PC-9 (cell line): ENCODE measurements at regions not wholly inside any gene's neighbourhood (a gene's known extent, or its start where the extent isn't known, plus 50 kb on each side); places are given as distances from the start of the nearest gene placed in this dataset.

Experiments
- BruUV-seq: library from RNA; stranded (reverse); fragments of 400-500 nt; replicated peaks from 2 replicates; lab custom pipeline; 2021; lab: Mats Ljungman, UMichigan
- CTCF ChIA-PET: fragments of 300-600 bp; sonication (Branson Sonifier 250); formaldehyde crosslinking; loops from one replicate; lab custom pipeline; 2022; ENCODE audit warnings: antibody characterized with exemption; lab: Charles Lee
- POLR2A ChIA-PET: fragments of 300-600 bp; sonication (Branson Sonifier 250); formaldehyde crosslinking; loops from one replicate; lab custom pipeline; 2022; ENCODE audit warnings: antibody characterized with exemption; ENCODE audit not compliant: unreplicated experiment; lab: Charles Lee
- DNase-seq, 2 experiments: peaks; one replicate each; pipeline versions ENCODE4 v3.0.0 to v3.0.0-alpha.2; 2015 to 2022; ENCODE audit warnings: mixed read lengths in 1 of 2
- H2AFZ ChIP-seq: fragments of 200-600 bp; sonication (generic); 2 replicates; pipeline ENCODE4 v1.8.1; 2017; ENCODE audit warnings: antibody characterized with exemption
- H3F3A ChIP-seq: fragments of 200-600 bp; sonication (generic); 2 replicates; pipeline ENCODE4 v1.8.1; 2017; ENCODE audit warnings: antibody characterized with exemption, mild to moderate bottlenecking, low read depth; ENCODE audit not compliant: insufficient read depth
- H3K27ac ChIP-seq: fragments of 200-600 bp; sonication (generic); 2 replicates; pipeline ENCODE4 v1.6.1; 2016; ENCODE audit warnings: mixed run types
- H3K27me3 ChIP-seq: fragments of 200-600 bp; sonication (generic); 2 replicates; pipeline ENCODE4 v1.6.1; 2016; ENCODE audit warnings: low read depth, mixed run types; ENCODE audit not compliant: insufficient read depth
- H3K36me3 ChIP-seq: fragments of 200-600 bp; sonication (generic); 2 replicates; pipeline ENCODE4 v1.6.1; 2016; ENCODE audit warnings: low read depth, mixed run types
- H3K4me1 ChIP-seq: fragments of 200-600 bp; sonication (generic); replicated peaks from 2 replicates; pipeline ENCODE4 v1.6.1; 2016; ENCODE audit warnings: mixed run types; ENCODE audit not compliant: insufficient read depth
- H3K4me2 ChIP-seq: fragments of 200-600 bp; sonication (generic); 2 replicates; pipeline ENCODE4 v1.6.1; 2017; ENCODE audit warnings: mixed run types
- H3K4me3 ChIP-seq: fragments of 200-600 bp; sonication (generic); 2 replicates; pipeline ENCODE4 v1.6.1; 2016; ENCODE audit warnings: mixed run types
- H3K79me2 ChIP-seq: fragments of 200-600 bp; sonication (generic); 2 replicates; pipeline ENCODE4 v1.6.1; 2017; ENCODE audit warnings: low read depth, mixed run types
- H3K9me2 ChIP-seq: fragments of 200-600 bp; sonication (generic); 2 replicates; pipeline ENCODE4 v1.8.1; 2017; ENCODE audit warnings: mild to moderate bottlenecking; ENCODE audit not compliant: insufficient read depth
- H3K9me3 ChIP-seq: fragments of 200-600 bp; sonication (generic); 2 replicates; pipeline ENCODE4 v1.8.1; 2016; ENCODE audit warnings: low read depth; ENCODE audit not compliant: insufficient read depth
- H4K20me1 ChIP-seq: fragments of 200-600 bp; sonication (generic); 2 replicates; pipeline ENCODE4 v1.8.1; 2017; ENCODE audit not compliant: insufficient read depth
- EZH2 ChIP-seq: fragments of 200-600 bp; sonication (generic); IDR thresholded peaks from 2 replicates; pipeline ENCODE4 v1.8.0; 2017; ENCODE audit warnings: antibody characterized with exemption, low read depth
- intact Hi-C: fragments of 100-400 bp; cut with micrococcal nuclease; formaldehyde crosslinking; loops from one replicate; pipeline ENCODE4 v1.10.0; 2022; ENCODE audit not compliant: unreplicated experiment
- TF ChIP-seq, protein P1 (sequence below): fragments of 200-600 bp; sonication (generic); conservative IDR thresholded peaks from 2 replicates; pipeline ENCODE4 v1.6.1; 2017; ENCODE audit warnings: mixed run types, antibody characterized with exemption, mild to moderate bottlenecking, moderate library complexity

DNA sequence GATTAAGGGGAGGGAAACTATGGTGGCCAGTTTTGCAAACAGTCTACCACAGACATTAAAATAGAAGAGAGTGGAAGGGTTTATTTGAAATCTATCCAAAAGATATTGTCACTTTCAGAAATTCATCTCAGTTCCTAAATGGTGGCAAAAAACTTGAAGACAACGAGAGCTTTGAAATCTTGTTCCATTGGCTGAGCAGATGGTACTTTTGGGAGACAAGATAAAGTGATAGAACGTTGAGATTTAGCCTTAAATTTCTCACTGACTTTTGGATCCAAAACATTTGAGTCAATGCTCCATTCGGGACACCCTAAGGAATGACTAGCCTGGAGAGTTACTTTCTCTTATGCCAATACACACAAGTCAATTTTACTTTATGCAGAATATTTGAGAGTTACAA, 319.1 kb upstream of the LARGE1 start:
- Histone ChIP-seq H3K9me2 (no peaks in the 10 kb centered on the region), H3K36me3 (no peaks in the 10 kb centered on the region), H3K4me3 (no peak overlapping the region), H3K79me2 (no peaks in the 10 kb centered on the region), H3K27me3 (0 out of 2 replicates have a peak, but pooled peaks cover under 1% of the 10 kb centered on the region), H2AFZ (no peak overlapping the region), H3K4me2 (no peak overlapping the region), H4K20me1 (no peaks in the 10 kb centered on the region), H3K9me3 (no peaks in the 10 kb centered on the region), H3F3A (no peaks in the 10 kb centered on the region), H3K27ac (no peak overlapping the region), H3K4me1 (no peaks in the 10 kb centered on the region)
- BruUV-seq, result no TSS peak
- TF ChIP-seq, protein P1, sequence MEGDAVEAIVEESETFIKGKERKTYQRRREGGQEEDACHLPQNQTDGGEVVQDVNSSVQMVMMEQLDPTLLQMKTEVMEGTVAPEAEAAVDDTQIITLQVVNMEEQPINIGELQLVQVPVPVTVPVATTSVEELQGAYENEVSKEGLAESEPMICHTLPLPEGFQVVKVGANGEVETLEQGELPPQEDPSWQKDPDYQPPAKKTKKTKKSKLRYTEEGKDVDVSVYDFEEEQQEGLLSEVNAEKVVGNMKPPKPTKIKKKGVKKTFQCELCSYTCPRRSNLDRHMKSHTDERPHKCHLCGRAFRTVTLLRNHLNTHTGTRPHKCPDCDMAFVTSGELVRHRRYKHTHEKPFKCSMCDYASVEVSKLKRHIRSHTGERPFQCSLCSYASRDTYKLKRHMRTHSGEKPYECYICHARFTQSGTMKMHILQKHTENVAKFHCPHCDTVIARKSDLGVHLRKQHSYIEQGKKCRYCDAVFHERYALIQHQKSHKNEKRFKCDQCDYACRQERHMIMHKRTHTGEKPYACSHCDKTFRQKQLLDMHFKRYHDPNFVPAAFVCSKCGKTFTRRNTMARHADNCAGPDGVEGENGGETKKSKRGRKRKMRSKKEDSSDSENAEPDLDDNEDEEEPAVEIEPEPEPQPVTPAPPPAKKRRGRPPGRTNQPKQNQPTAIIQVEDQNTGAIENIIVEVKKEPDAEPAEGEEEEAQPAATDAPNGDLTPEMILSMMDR, result no peak
- no peak for TF ChIP-seq EZH2
- intact Hi-C loops, result no loop called here
- ChIA-PET CTCF (no interaction called here), POLR2A (no interaction called here)
- no peak for DNase-seq

- Histone ChIP-seq H3K9me2 (no peaks in the 10 kb centered on the region), H3K4me2 (no peak overlapping the region), H3F3A (no peaks in the 10 kb centered on the region), H3K27me3 (no peaks in the 10 kb centered on the region), H3K4me3 (no peak overlapping the region), H3K27ac (no peak overlapping the region), H3K9me3 (no peaks in the 10 kb centered on the region), H2AFZ (no peak overlapping the region), H3K4me1 (no peaks in the 10 kb centered on the region), H3K36me3 (no peaks in the 10 kb centered on the region), H4K20me1 (no peaks in the 10 kb centered on the region), H3K79me2 (no peaks in the 10 kb centered on the region)
- ChIA-PET POLR2A (no interaction called here), CTCF (interaction anchor here (0.7 kb wide), 1 partner anchor 604 kb away, joined by 3 read pairs; no protein-coding TSS in a partner anchor)
- BruUV-seq, result no TSS peak
- DNase-seq, result no peak
- TF ChIP-seq, protein P1, result no peak
- TF ChIP-seq EZH2, result no peak
- intact Hi-C loops, result no loop called here
Measured at GRCh38 chr22:34243023-34243422, 322.7 kb upstream of the LARGE1 start.

DNA sequence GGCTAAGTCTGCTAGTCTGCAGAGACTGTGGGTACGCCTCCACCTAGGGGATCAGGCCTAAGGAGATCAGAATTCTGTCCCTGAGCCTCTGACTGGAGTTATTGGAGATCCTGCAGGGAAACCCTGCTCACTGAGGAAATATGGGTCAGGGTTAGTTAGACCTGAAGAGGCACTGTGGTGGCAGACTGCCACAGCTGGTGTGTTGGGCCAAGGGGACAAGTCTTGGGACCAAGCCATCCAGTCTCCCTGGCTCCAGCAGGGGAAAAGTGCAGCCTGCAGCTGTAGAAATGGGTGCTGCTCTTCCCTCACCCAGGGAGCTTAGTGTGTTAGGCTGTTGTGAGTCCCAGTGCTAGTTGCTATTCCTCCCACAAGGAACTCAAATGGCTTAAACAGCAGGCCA, 334.8 kb upstream of the LARGE1 start:
- Histone ChIP-seq H3K9me2 (no peaks in the 10 kb centered on the region), H3K4me2 (no peak overlapping the region), H3K9me3 (no peaks in the 10 kb centered on the region), H4K20me1 (no peaks in the 10 kb centered on the region), H3K27ac (no peak overlapping the region), H3K36me3 (no peaks in the 10 kb centered on the region), H3K27me3 (no peaks in the 10 kb centered on the region), H3F3A (no peaks in the 10 kb centered on the region), H3K4me3 (no peak overlapping the region), H3K79me2 (no peaks in the 10 kb centered on the region), H2AFZ (no peak overlapping the region), H3K4me1 (no peaks in the 10 kb centered on the region)
- TF ChIP-seq EZH2, result no peak
- TF ChIP-seq, protein P1, result no peak
- ChIA-PET POLR2A (no interaction called here), CTCF (no interaction called here)
- BruUV-seq, result no TSS peak
- no peak for DNase-seq
- intact Hi-C loops, result no loop called here
